HCT116 (cell line): ENCODE measurements at regions not wholly inside any gene's neighbourhood (a gene's known extent, or its start where the extent isn't known, plus 50 kb on each side); places are given as distances from the start of the nearest gene placed in this dataset.

ENCODE experiments used
- ATAC-seq: fragments of 200-7000 bp; cut with Tn5 transposase; 2 replicates; pipeline ENCODE4 v1.9.1; 2020; ENCODE audit warnings: mild to moderate bottlenecking, moderate library complexity
- BruUV-seq: library from RNA; stranded (reverse); fragments of 400-500 nt; replicated peaks from 2 replicates; lab custom pipeline; 2021; lab: Mats Ljungman, UMichigan
- CTCF ChIA-PET: fragments of 300-600 bp; sonication (Branson Sonifier 250); formaldehyde crosslinking; loops from one replicate; lab custom pipeline; 2021; ENCODE audit warnings: antibody characterized with exemption; lab: Charles Lee
- POLR2A ChIA-PET: fragments of 300-600, 350-600 bp; sonication (Branson Sonifier 250); formaldehyde crosslinking; loops from one replicate; lab custom pipeline; 2021; ENCODE audit warnings: antibody characterized with exemption; lab: Charles Lee
- RAD21 ChIA-PET, 2 experiments: fragments of 300-600 bp; sonication (Branson Sonifier 250); formaldehyde crosslinking; loops; one replicate each; lab custom pipeline; 2023; ENCODE audit warnings: low total read pairs in 2 of 2; ENCODE audit not compliant: uncharacterized antibody in 2 of 2, unreplicated experiment in 2 of 2, low non-redundant PET in 1 of 2; lab: Charles Lee
- DNase-seq: peaks from one replicate; pipeline ENCODE4 v3.0.0-alpha.2; 2010; ENCODE audit warnings: low read depth, low spot score
- H2AFZ ChIP-seq: fragments of 200-600 bp; shearing (Covaris generic), sonication (generic); 2 replicates; pipeline ENCODE4 v1.6.1; 2017; ENCODE audit warnings: low read depth, mixed run types, mixed read lengths, antibody characterized with exemption, low read length; ENCODE audit not compliant: poor library complexity, severe bottlenecking
- H3K27ac ChIP-seq: 2 replicates; pipeline ENCODE4 v1.5.1; 2012; ENCODE audit warnings: low read depth, low read length
- H3K27me3 ChIP-seq: fragments of 200-600 bp; sonication (generic); 2 replicates; pipeline ENCODE4 v1.6.1; 2016; ENCODE audit warnings: mixed run types, low read length, mixed read lengths; ENCODE audit not compliant: insufficient read depth
- H3K36me3 ChIP-seq, 2 experiments: fragments of 200-500 bp in 1 of 2; fragments of 200-600 bp in 1 of 2; sonication (Bioruptor generic) in 1 of 2; sonication (generic) in 1 of 2; 2 replicates each; pipeline versions ENCODE4 v1.5.1 to v1.6.1; 2014 to 2016; ENCODE audit warnings: low read length in 2 of 2, inconsistent platforms in 1 of 2, mixed read lengths in 1 of 2, mixed run types in 1 of 2; ENCODE audit not compliant: insufficient read depth in 2 of 2, control insufficient read depth in 1 of 2
- H3K4me1 ChIP-seq, 2 experiments: fragments of 200-600 bp in 1 of 2; sonication (generic) in 1 of 2; 2 replicates each; pipeline versions ENCODE4 v1.5.1 to v1.6.1; 2012 to 2017; ENCODE audit warnings: low read length in 2 of 2, inconsistent platforms in 1 of 2, mild to moderate bottlenecking in 1 of 2, mixed read lengths in 1 of 2, mixed run types in 1 of 2, moderate library complexity in 1 of 2; ENCODE audit not compliant: insufficient read depth in 2 of 2, control insufficient read depth in 1 of 2
- H3K4me2 ChIP-seq: fragments of 200-600 bp; sonication (generic); 2 replicates; pipeline ENCODE4 v1.6.1; 2017; ENCODE audit warnings: mixed run types, low read length, mixed read lengths
- H3K4me3 ChIP-seq, 2 experiments: fragments of 200-600 bp in 1 of 2; sonication (generic) in 1 of 2; replicated peaks in 1 of 2; 2 replicates each; pipeline ENCODE4 v1.5.1; 2011 to 2016; ENCODE audit warnings: low read length in 2 of 2, control low read depth in 1 of 2, low read depth in 1 of 2, mild to moderate bottlenecking in 1 of 2, mixed read lengths in 1 of 2, mixed run types in 1 of 2
- H3K79me2 ChIP-seq: fragments of 200-600 bp; sonication (generic); 2 replicates; pipeline ENCODE4 v1.6.1; 2017; ENCODE audit warnings: mild to moderate bottlenecking, mixed run types, low read length, moderate library complexity, mixed read lengths; ENCODE audit not compliant: insufficient read depth
- H3K9ac ChIP-seq: fragments of 200-600 bp; sonication (generic); 2 replicates; pipeline ENCODE4 v1.6.1; 2016; ENCODE audit warnings: low read length, mixed read lengths
- H3K9me2 ChIP-seq: fragments of 200-600 bp; sonication (generic), shearing (Covaris generic); 2 replicates; pipeline ENCODE4 v1.6.1; 2017; ENCODE audit warnings: mixed run types, mild to moderate bottlenecking, moderate library complexity; ENCODE audit not compliant: insufficient read depth
- H3K9me3 ChIP-seq, 2 experiments: fragments of 200-500 bp in 1 of 2; fragments of 200-600 bp in 1 of 2; sonication (Bioruptor generic) in 1 of 2; sonication (generic) in 1 of 2; 2 replicates each; pipeline ENCODE4 v1.6.1; 2014 to 2017; ENCODE audit warnings: low read length in 2 of 2, mixed read lengths in 2 of 2, inconsistent platforms in 1 of 2, low read depth in 1 of 2, mild to moderate bottlenecking in 1 of 2, mixed run types in 1 of 2, moderate library complexity in 1 of 2; ENCODE audit not compliant: control insufficient read depth in 1 of 2, insufficient read depth in 1 of 2
- H4K20me1 ChIP-seq: fragments of 200-600 bp; sonication (generic), shearing (Covaris generic); 2 replicates; pipeline ENCODE4 v1.6.1; 2017; ENCODE audit warnings: mixed run types, mild to moderate bottlenecking, moderate library complexity; ENCODE audit not compliant: insufficient read depth
- ATF3 ChIP-seq: IDR thresholded peaks from 2 replicates; pipeline ENCODE4 v1.6.1; 2012
- CBX3 ChIP-seq: IDR thresholded peaks from 2 replicates; pipeline ENCODE4 v1.6.1; 2012; ENCODE audit warnings: low read depth
- CEBPB ChIP-seq: IDR thresholded peaks from 2 replicates; pipeline ENCODE4 v1.6.1; 2012; ENCODE audit warnings: low read depth
- ELF1 ChIP-seq: IDR thresholded peaks from 2 replicates; pipeline ENCODE4 v1.6.1; 2012; ENCODE audit warnings: low read depth, borderline replicate concordance
- EZH2 ChIP-seq: fragments of 200-600 bp; sonication (generic); IDR thresholded peaks from 2 replicates; pipeline ENCODE4 v1.6.1; 2017; ENCODE audit warnings: antibody characterized with exemption, mixed run types
- EZH2phosphoT487 ChIP-seq: fragments of 200-600 bp; IDR thresholded peaks from 2 replicates; pipeline ENCODE4 v1.6.1; 2018; ENCODE audit warnings: antibody characterized with exemption, borderline replicate concordance
- FOSL1 ChIP-seq: IDR thresholded peaks from 2 replicates; pipeline ENCODE4 v1.6.1; 2012; ENCODE audit warnings: low read depth
- POLR2A ChIP-seq: IDR thresholded peaks from 2 replicates; pipeline ENCODE4 v1.7.0; 2011; ENCODE audit warnings: borderline replicate concordance; ENCODE audit not compliant: insufficient read depth, insufficient read length; ENCODE audit errors: extremely low read depth
- POLR2AphosphoS5 ChIP-seq: IDR thresholded peaks from 2 replicates; pipeline ENCODE4 v1.6.1; 2011; ENCODE audit warnings: mild to moderate bottlenecking, low read depth, low read length, moderate library complexity
- RAD21 ChIP-seq: IDR thresholded peaks from 2 replicates; pipeline ENCODE4 v1.6.1; 2012; ENCODE audit warnings: low read depth, mild to moderate bottlenecking
- SIN3A ChIP-seq: IDR thresholded peaks from 2 replicates; pipeline ENCODE4 v1.6.1; 2012; ENCODE audit warnings: low read depth
- SP1 ChIP-seq: IDR thresholded peaks from 2 replicates; pipeline ENCODE4 v1.6.1; 2012; ENCODE audit warnings: low read depth
- SRF ChIP-seq: IDR thresholded peaks from 2 replicates; pipeline ENCODE4 v1.6.1; 2012; ENCODE audit warnings: low read depth
- TCF7L2 ChIP-seq: IDR thresholded peaks from 2 replicates; pipeline ENCODE4 v1.7.0; 2011; ENCODE audit warnings: borderline replicate concordance, inconsistent platforms; ENCODE audit not compliant: insufficient read depth, insufficient read length; ENCODE audit errors: extremely low read depth
- YY1 ChIP-seq: IDR thresholded peaks from 2 replicates; pipeline ENCODE4 v1.6.1; 2011; ENCODE audit warnings: low read length, low read depth, moderate library complexity, mild to moderate bottlenecking; ENCODE audit not compliant: insufficient replicate concordance; ENCODE audit errors: extremely low read depth
- ZFX ChIP-seq: fragments of 450-650 bp; IDR thresholded peaks from 2 replicates; pipeline ENCODE4 v1.6.1; 2017
- intact Hi-C: fragments of 100-400 bp; cut with micrococcal nuclease; formaldehyde crosslinking; loops from 2 replicates; pipeline ENCODE4 v1.10.0; 2022
- TF ChIP-seq, protein P1 (sequence below): IDR thresholded peaks from 2 replicates; pipeline ENCODE4 v1.6.1; 2012
- TF ChIP-seq, protein P2 (sequence below): IDR thresholded peaks from 2 replicates; pipeline ENCODE4 v1.6.1; 2011; ENCODE audit warnings: mild to moderate bottlenecking, low read length, moderate library complexity; ENCODE audit not compliant: insufficient replicate concordance; ENCODE audit errors: extremely low read depth

- H3K4me1 ChIP-seq: no peaks in the 10 kb centered on the region
- no peak overlapping the region for H3K4me3 ChIP-seq
- H4K20me1 ChIP-seq: no peaks in the 10 kb centered on the region
- intact Hi-C loops: no loop called here
- H3K36me3 ChIP-seq: no peaks in the 10 kb centered on the region
- H3K9me3 ChIP-seq: peaks cover 13 to 16% of the 10 kb centered on the region in 2 experiments; a peak in 2 of 4 replicates
- POLR2A ChIA-PET: no interaction called here
- no peak overlapping the region for H2AFZ ChIP-seq
- H3K79me2 ChIP-seq: no peaks in the 10 kb centered on the region
- RAD21 ChIA-PET: no interaction called here
- no peak for ATAC-seq
- DNase-seq: no peak
- TF ChIP-seq EZH2: no peak
- TF ChIP-seq ATF3: no peak
- TF ChIP-seq SIN3A: no peak
- no peak for TF ChIP-seq CBX3
- TF ChIP-seq FOSL1: no peak
- no peak for TF ChIP-seq RAD21
- no peak for TF ChIP-seq YY1
- TF ChIP-seq SRF: no peak
- TF ChIP-seq POLR2AphosphoS5: no peak
- TF ChIP-seq, protein P1, sequence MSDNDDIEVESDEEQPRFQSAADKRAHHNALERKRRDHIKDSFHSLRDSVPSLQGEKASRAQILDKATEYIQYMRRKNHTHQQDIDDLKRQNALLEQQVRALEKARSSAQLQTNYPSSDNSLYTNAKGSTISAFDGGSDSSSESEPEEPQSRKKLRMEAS: no peak
- CTCF ChIA-PET: no interaction called here
- H3K4me2 ChIP-seq: no peak overlapping the region
- no peak overlapping the region for H3K9ac ChIP-seq
- no peak overlapping the region for H3K27ac ChIP-seq
- no peaks in the 10 kb centered on the region for H3K27me3 ChIP-seq
- no TSS peak for BruUV-seq
- H3K9me2 ChIP-seq: no peaks in the 10 kb centered on the region
Measured at GRCh38 chr16:60346256-60346655, 1612.1 kb upstream of the GOT2 start.

DNA sequence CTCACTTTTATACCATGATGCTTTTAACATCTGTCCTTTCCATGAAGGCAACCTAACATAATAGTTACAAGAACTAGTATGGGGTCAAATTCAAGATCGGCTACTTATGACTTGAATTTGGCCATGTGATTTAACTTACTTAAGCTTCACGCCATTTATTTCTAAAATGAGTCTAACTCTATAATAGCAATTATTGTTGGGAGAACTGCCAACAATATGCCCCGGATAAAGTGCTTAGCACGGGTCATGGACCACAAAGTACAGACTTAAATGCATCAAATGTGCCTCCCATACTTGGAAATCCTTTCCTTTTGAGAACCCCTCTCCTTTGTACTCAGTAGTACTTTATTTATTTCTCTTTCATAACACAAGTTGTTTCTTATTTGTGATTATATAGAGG is 1603.6 kb upstream of the GOT2 start:
- ChIA-PET CTCF (no interaction called here), RAD21 (no interaction called here), POLR2A (no interaction called here)
- Histone ChIP-seq H3K79me2 (no peaks in the 10 kb centered on the region), H3K9me3 (peaks cover 10 to 20% of the 10 kb centered on the region in 2 experiments; a peak in 2 of 4 replicates), H2AFZ (no peak overlapping the region), H3K36me3 (no peaks in the 10 kb centered on the region), H4K20me1 (no peaks in the 10 kb centered on the region), H3K4me2 (no peak overlapping the region), H3K4me3 (no peak overlapping the region), H3K27me3 (no peaks in the 10 kb centered on the region), H3K4me1 (no peaks in the 10 kb centered on the region), H3K9ac (no peak overlapping the region), H3K27ac (no peak overlapping the region), H3K9me2 (no peaks in the 10 kb centered on the region)
- intact Hi-C loops: no loop called here
- no TSS peak for BruUV-seq
- no peak for ATAC-seq
- no peak for DNase-seq
- TF ChIP-seq YY1 (no peak), ATF3 (no peak), SP1 (no peak), RAD21 (no peak), EZH2 (no peak), TCF7L2 (no peak), SRF (no peak), ELF1 (no peak), EZH2phosphoT487 (no peak), POLR2A (no peak), ZFX (no peak), CEBPB (no peak)
- TF ChIP-seq, protein P2, sequence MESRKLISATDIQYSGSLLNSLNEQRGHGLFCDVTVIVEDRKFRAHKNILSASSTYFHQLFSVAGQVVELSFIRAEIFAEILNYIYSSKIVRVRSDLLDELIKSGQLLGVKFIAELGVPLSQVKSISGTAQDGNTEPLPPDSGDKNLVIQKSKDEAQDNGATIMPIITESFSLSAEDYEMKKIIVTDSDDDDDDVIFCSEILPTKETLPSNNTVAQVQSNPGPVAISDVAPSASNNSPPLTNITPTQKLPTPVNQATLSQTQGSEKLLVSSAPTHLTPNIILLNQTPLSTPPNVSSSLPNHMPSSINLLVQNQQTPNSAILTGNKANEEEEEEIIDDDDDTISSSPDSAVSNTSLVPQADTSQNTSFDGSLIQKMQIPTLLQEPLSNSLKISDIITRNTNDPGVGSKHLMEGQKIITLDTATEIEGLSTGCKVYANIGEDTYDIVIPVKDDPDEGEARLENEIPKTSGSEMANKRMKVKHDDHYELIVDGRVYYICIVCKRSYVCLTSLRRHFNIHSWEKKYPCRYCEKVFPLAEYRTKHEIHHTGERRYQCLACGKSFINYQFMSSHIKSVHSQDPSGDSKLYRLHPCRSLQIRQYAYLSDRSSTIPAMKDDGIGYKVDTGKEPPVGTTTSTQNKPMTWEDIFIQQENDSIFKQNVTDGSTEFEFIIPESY: no peak
- TF ChIP-seq, protein P1: no peak
